ENCODE measurements at regions not wholly inside any gene's neighbourhood (a gene's known extent, or its start where the extent isn't known, plus 50 kb on each side); places are given as distances from the start of the nearest gene placed in this dataset.

GRCh38 chr10:25094590-25094989, 78.2 kb downstream of the THNSL1 start:
- TF ChIP-seq CTCF (tag by site-specific recombination; IDR thresholded peaks at IDR 0.05) (no peak), ZBTB11 (tag by site-specific recombination; conservative IDR thresholded peaks at IDR 0.05; ENCODE audit: low read depth) (no peak), ZNF184 (tag by site-specific recombination; IDR thresholded peaks at IDR 0.05) (no peak), ZNF324 (tag by site-specific recombination; IDR thresholded peaks at IDR 0.05) (no peak), ZNF121 (tag by site-specific recombination; IDR thresholded peaks at IDR 0.05) (no peak), ZNF311 (tag by site-specific recombination; IDR thresholded peaks at IDR 0.05; ENCODE audit: borderline replicate concordance) (no peak)
- TF ChIP-seq, protein P1, sequence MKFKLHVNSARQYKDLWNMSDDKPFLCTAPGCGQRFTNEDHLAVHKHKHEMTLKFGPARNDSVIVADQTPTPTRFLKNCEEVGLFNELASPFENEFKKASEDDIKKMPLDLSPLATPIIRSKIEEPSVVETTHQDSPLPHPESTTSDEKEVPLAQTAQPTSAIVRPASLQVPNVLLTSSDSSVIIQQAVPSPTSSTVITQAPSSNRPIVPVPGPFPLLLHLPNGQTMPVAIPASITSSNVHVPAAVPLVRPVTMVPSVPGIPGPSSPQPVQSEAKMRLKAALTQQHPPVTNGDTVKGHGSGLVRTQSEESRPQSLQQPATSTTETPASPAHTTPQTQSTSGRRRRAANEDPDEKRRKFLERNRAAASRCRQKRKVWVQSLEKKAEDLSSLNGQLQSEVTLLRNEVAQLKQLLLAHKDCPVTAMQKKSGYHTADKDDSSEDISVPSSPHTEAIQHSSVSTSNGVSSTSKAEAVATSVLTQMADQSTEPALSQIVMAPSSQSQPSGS (tag by site-specific recombination; IDR thresholded peaks at IDR 0.05; ENCODE audit: low read depth), result no peak
- TF ChIP-seq, protein P2, sequence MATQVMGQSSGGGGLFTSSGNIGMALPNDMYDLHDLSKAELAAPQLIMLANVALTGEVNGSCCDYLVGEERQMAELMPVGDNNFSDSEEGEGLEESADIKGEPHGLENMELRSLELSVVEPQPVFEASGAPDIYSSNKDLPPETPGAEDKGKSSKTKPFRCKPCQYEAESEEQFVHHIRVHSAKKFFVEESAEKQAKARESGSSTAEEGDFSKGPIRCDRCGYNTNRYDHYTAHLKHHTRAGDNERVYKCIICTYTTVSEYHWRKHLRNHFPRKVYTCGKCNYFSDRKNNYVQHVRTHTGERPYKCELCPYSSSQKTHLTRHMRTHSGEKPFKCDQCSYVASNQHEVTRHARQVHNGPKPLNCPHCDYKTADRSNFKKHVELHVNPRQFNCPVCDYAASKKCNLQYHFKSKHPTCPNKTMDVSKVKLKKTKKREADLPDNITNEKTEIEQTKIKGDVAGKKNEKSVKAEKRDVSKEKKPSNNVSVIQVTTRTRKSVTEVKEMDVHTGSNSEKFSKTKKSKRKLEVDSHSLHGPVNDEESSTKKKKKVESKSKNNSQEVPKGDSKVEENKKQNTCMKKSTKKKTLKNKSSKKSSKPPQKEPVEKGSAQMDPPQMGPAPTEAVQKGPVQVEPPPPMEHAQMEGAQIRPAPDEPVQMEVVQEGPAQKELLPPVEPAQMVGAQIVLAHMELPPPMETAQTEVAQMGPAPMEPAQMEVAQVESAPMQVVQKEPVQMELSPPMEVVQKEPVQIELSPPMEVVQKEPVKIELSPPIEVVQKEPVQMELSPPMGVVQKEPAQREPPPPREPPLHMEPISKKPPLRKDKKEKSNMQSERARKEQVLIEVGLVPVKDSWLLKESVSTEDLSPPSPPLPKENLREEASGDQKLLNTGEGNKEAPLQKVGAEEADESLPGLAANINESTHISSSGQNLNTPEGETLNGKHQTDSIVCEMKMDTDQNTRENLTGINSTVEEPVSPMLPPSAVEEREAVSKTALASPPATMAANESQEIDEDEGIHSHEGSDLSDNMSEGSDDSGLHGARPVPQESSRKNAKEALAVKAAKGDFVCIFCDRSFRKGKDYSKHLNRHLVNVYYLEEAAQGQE (tag by site-specific recombination; IDR thresholded peaks at IDR 0.05), result no peak
- TF ChIP-seq, protein P3, sequence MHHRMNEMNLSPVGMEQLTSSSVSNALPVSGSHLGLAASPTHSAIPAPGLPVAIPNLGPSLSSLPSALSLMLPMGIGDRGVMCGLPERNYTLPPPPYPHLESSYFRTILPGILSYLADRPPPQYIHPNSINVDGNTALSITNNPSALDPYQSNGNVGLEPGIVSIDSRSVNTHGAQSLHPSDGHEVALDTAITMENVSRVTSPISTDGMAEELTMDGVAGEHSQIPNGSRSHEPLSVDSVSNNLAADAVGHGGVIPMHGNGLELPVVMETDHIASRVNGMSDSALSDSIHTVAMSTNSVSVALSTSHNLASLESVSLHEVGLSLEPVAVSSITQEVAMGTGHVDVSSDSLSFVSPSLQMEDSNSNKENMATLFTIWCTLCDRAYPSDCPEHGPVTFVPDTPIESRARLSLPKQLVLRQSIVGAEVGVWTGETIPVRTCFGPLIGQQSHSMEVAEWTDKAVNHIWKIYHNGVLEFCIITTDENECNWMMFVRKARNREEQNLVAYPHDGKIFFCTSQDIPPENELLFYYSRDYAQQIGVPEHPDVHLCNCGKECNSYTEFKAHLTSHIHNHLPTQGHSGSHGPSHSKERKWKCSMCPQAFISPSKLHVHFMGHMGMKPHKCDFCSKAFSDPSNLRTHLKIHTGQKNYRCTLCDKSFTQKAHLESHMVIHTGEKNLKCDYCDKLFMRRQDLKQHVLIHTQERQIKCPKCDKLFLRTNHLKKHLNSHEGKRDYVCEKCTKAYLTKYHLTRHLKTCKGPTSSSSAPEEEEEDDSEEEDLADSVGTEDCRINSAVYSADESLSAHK (tag by site-specific recombination; IDR thresholded peaks at IDR 0.05), result no peak
